ENCODE measurements at regions not wholly inside any gene's neighbourhood (a gene's known extent, or its start where the extent isn't known, plus 50 kb on each side); places are given as distances from the start of the nearest gene placed in this dataset.

DNA sequence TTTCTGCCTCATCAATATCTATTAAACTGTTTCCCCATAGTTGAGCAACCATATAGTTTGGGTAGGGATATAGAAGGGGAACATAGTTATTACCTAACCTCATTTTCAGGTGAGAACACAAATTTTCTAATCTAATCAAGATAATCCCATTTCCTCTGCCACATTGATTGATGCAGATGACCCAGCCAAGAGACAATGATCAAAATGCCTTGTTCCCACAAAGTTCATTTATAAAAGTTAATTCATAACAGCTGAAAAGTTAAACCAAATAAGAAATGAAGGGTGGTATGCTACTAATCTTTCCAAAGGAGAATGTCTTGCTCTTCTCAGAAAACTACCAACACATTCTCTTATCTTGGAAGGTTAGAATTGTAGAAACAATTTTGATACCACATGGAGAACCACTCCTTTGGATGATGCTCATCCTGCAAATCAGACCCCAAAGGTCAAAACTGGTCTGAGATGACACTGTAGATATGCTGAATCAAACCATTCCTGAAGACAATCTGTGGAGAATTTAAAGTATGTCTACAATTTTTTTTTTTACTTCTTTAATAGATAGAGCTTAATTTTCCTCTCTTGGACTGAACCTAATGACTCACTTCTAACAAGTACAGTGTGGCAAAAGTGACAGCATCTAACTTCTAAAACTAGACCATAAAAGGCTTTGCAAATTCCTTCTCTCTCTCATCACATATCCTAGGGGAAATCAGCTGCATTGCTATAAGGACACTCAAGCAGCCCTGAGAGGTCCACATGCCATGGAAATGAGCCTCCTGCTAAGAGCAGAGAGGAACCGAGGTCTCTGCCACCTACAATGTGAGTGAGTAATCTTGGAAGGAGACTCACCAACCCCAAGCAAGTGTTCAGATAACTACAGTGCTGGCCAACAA lies 586.7 kb upstream of the TUSC1 start:
- TF ChIP-seq RAD21 (IDR thresholded peaks at IDR 0.05; ENCODE audit: low read length) = no peak
- TF ChIP-seq POLR2AphosphoS5 (IDR thresholded peaks at IDR 0.05; ENCODE audit: low read depth, low read length) = 0 out of 2 replicates have a peak, but pooled peaks have one; percentile 2
- no peak for TF ChIP-seq YY1 (IDR thresholded peaks at IDR 0.05; ENCODE audit: low read depth)
- TF ChIP-seq, protein P1, sequence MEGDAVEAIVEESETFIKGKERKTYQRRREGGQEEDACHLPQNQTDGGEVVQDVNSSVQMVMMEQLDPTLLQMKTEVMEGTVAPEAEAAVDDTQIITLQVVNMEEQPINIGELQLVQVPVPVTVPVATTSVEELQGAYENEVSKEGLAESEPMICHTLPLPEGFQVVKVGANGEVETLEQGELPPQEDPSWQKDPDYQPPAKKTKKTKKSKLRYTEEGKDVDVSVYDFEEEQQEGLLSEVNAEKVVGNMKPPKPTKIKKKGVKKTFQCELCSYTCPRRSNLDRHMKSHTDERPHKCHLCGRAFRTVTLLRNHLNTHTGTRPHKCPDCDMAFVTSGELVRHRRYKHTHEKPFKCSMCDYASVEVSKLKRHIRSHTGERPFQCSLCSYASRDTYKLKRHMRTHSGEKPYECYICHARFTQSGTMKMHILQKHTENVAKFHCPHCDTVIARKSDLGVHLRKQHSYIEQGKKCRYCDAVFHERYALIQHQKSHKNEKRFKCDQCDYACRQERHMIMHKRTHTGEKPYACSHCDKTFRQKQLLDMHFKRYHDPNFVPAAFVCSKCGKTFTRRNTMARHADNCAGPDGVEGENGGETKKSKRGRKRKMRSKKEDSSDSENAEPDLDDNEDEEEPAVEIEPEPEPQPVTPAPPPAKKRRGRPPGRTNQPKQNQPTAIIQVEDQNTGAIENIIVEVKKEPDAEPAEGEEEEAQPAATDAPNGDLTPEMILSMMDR (IDR thresholded peaks at IDR 0.05) = no peak
- TF ChIP-seq CHD2 (IDR thresholded peaks at IDR 0.05; ENCODE audit: low read length, partially characterized antibody) = no peak
- no peak for TF ChIP-seq SIN3A (IDR thresholded peaks at IDR 0.05; ENCODE audit: borderline replicate concordance, low read depth, low read length)
- TF ChIP-seq, protein P2, sequence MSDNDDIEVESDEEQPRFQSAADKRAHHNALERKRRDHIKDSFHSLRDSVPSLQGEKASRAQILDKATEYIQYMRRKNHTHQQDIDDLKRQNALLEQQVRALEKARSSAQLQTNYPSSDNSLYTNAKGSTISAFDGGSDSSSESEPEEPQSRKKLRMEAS (IDR thresholded peaks at IDR 0.05; ENCODE audit: low read depth) = peak; percentile 65
- no peak for TF ChIP-seq EZH2phosphoT487 (IDR thresholded peaks at IDR 0.05; ENCODE audit: borderline replicate concordance, low read depth)
- TF ChIP-seq SMC3 (IDR thresholded peaks at IDR 0.05; ENCODE audit: low read depth, low read length) = no peak

Data from SK-N-SH (cell line).